DND-41 (cell line): ENCODE measurements at regions not wholly inside any gene's neighbourhood (a gene's known extent, or its start where the extent isn't known, plus 50 kb on each side); places are given as distances from the start of the nearest gene placed in this dataset.

Source experiments
- ATAC-seq: fragments of 200-7000 bp; cut with Tn5 transposase; 3 replicates; pipeline ENCODE4 v1.9.1; 2021; ENCODE audit warnings: low read depth; ENCODE audit not compliant: insufficient read depth
- DNase-seq: peaks from one replicate; pipeline ENCODE4 v3.0.0-alpha.2; 2020
- H2AFZ ChIP-seq: 2 replicates; pipeline ENCODE4 v1.6.0; 2012; ENCODE audit warnings: low read depth, low read length
- H3K27ac ChIP-seq: 2 replicates; pipeline ENCODE4 v1.5.1; 2012; ENCODE audit warnings: low read length, inconsistent platforms
- H3K27me3 ChIP-seq: fragments of 200-600 bp; sonication (generic); 2 replicates; pipeline ENCODE4 v1.6.0; 2012; ENCODE audit warnings: low read length, mild to moderate bottlenecking, inconsistent platforms; ENCODE audit not compliant: insufficient read depth, poor library complexity
- H3K36me3 ChIP-seq: 2 replicates; pipeline ENCODE4 v1.5.1; 2012; ENCODE audit warnings: low read length, inconsistent platforms; ENCODE audit not compliant: insufficient read depth
- H3K4me1 ChIP-seq: 2 replicates; pipeline ENCODE4 v1.5.1; 2012; ENCODE audit warnings: mild to moderate bottlenecking, low read length; ENCODE audit not compliant: insufficient read depth
- H3K4me2 ChIP-seq: 2 replicates; pipeline ENCODE4 v1.6.0; 2012; ENCODE audit warnings: mild to moderate bottlenecking, moderate library complexity, low read length, inconsistent platforms; ENCODE audit not compliant: insufficient read depth
- H3K4me3 ChIP-seq, 2 experiments: fragments of 200-600 bp in 1 of 2; shearing (Covaris generic) in 1 of 2; 2 replicates each; pipeline ENCODE4 v1.5.1; 2012 to 2016; ENCODE audit warnings: inconsistent platforms in 2 of 2, low read length in 2 of 2, mild to moderate bottlenecking in 2 of 2, low read depth in 1 of 2, moderate library complexity in 1 of 2
- H3K79me2 ChIP-seq: 2 replicates; pipeline ENCODE4 v1.6.0; 2012; ENCODE audit warnings: low read length, inconsistent platforms; ENCODE audit not compliant: insufficient read depth
- H3K9ac ChIP-seq: 2 replicates; pipeline ENCODE4 v1.6.0; 2012; ENCODE audit warnings: low read depth, mild to moderate bottlenecking, inconsistent platforms, low read length, moderate library complexity
- H3K9me3 ChIP-seq: 2 replicates; pipeline ENCODE4 v1.5.1; 2012; ENCODE audit warnings: low read length, moderate library complexity, mild to moderate bottlenecking, inconsistent platforms; ENCODE audit not compliant: insufficient read depth, severe bottlenecking
- H4K20me1 ChIP-seq: 2 replicates; pipeline ENCODE4 v1.6.0; 2012; ENCODE audit warnings: low read length; ENCODE audit not compliant: insufficient read depth
- CTCF ChIP-seq: IDR thresholded peaks from 2 replicates; pipeline ENCODE4 v1.5.1; 2012; ENCODE audit warnings: borderline replicate concordance, low read length, moderate library complexity, mild to moderate bottlenecking; ENCODE audit not compliant: poor library complexity, severe bottlenecking; ENCODE audit errors: extremely low read depth
- EZH2 ChIP-seq: IDR thresholded peaks from 3 replicates; pipeline ENCODE4 v1.6.1; 2012; ENCODE audit warnings: borderline replicate concordance, low read depth, mild to moderate bottlenecking, moderate library complexity, low read length, inconsistent platforms; ENCODE audit not compliant: severe bottlenecking

- TF ChIP-seq CTCF (no peak), EZH2 (no peak)
- Histone ChIP-seq H3K4me2 (no peak overlapping the region), H3K4me3 (no peak overlapping the region), H3K9me3 (peaks cover 19% of the 10 kb centered on the region), H3K36me3 (no peaks in the 10 kb centered on the region), H4K20me1 (no peaks in the 10 kb centered on the region), H3K4me1 (no peaks in the 10 kb centered on the region), H3K27me3 (no peaks in the 10 kb centered on the region), H3K9ac (no peak overlapping the region), H2AFZ (no peak overlapping the region), H3K27ac (no peak overlapping the region), H3K79me2 (no peaks in the 10 kb centered on the region)
- DNase-seq (no peak), ATAC-seq (no peak)
Measured at GRCh38 chr6:159617444-159617843, 75.6 kb downstream of the SOD2 start.

GRCh38 chr6:159616456-159616855 lies 76.6 kb downstream of the SOD2 start:
- H3K9me3 ChIP-seq, result peaks cover 19% of the 10 kb centered on the region

GRCh38 chr6:159615918-159616317 lies 77.1 kb downstream of the SOD2 start:
- no peak overlapping the region for H2AFZ ChIP-seq
- ATAC-seq, result no peak
- H3K27me3 ChIP-seq, result no peaks in the 10 kb centered on the region
- no peak overlapping the region for H3K4me3 ChIP-seq
- no peaks in the 10 kb centered on the region for H3K4me1 ChIP-seq
- TF ChIP-seq CTCF (no peak), EZH2 (no peak)
- no peak for DNase-seq
- H3K9ac ChIP-seq, result no peak overlapping the region
- H3K36me3 ChIP-seq, result no peaks in the 10 kb centered on the region
- H3K79me2 ChIP-seq, result no peaks in the 10 kb centered on the region
- peaks cover 19% of the 10 kb centered on the region for H3K9me3 ChIP-seq
- H3K4me2 ChIP-seq, result no peak overlapping the region
- no peak overlapping the region for H3K27ac ChIP-seq
- H4K20me1 ChIP-seq, result no peaks in the 10 kb centered on the region

More at GRCh38 chr6:159616456-159616855, 76.6 kb downstream of the SOD2 start:
- no peak for ATAC-seq
- DNase-seq, result no peak
- Histone ChIP-seq H3K27ac (no peak overlapping the region), H3K27me3 (no peaks in the 10 kb centered on the region), H3K79me2 (no peaks in the 10 kb centered on the region), H3K4me1 (no peaks in the 10 kb centered on the region), H3K9ac (no peak overlapping the region), H3K4me3 (no peak overlapping the region), H4K20me1 (no peaks in the 10 kb centered on the region), H2AFZ (no peak overlapping the region), H3K36me3 (no peaks in the 10 kb centered on the region), H3K4me2 (no peak overlapping the region)
- TF ChIP-seq EZH2, result no peak
- TF ChIP-seq CTCF, result no peak

- H4K20me1 ChIP-seq, result no peaks in the 10 kb centered on the region
- H3K27me3 ChIP-seq, result no peaks in the 10 kb centered on the region
- no peak overlapping the region for H2AFZ ChIP-seq
- H3K79me2 ChIP-seq, result no peaks in the 10 kb centered on the region
- ATAC-seq (no peak), DNase-seq (no peak)
- no peak overlapping the region for H3K4me2 ChIP-seq
- TF ChIP-seq CTCF (no peak), EZH2 (no peak)
- H3K36me3 ChIP-seq, result no peaks in the 10 kb centered on the region
- H3K27ac ChIP-seq, result no peak overlapping the region
- H3K4me3 ChIP-seq, result no peak overlapping the region
- H3K9me3 ChIP-seq, result peaks cover 7% of the 10 kb centered on the region
- no peak overlapping the region for H3K9ac ChIP-seq
- no peaks in the 10 kb centered on the region for H3K4me1 ChIP-seq
Measured at GRCh38 chr6:159610881-159611280, 82.2 kb downstream of the SOD2 start.
